OCI-LY1 (cell line): ENCODE measurements at regions not wholly inside any gene's neighbourhood (a gene's known extent, or its start where the extent isn't known, plus 50 kb on each side); places are given as distances from the start of the nearest gene placed in this dataset.

Source experiments
- CTCF ChIP-seq: fragments of 200-600 bp; sonication (generic), shearing (Covaris generic); IDR thresholded peaks from 2 replicates; pipeline ENCODE4 v1.5.1; 2017; ENCODE audit warnings: mild to moderate bottlenecking, antibody characterized with exemption, low read length, moderate library complexity, mixed read lengths
- EZH2 ChIP-seq: fragments of 200-600 bp; sonication (generic), shearing (Covaris generic); IDR thresholded peaks from 2 replicates; pipeline ENCODE4 v1.8.0; 2017; ENCODE audit warnings: borderline replicate concordance, mixed run types, mild to moderate bottlenecking, antibody characterized with exemption, low read length, moderate library complexity, mixed read lengths

DNA sequence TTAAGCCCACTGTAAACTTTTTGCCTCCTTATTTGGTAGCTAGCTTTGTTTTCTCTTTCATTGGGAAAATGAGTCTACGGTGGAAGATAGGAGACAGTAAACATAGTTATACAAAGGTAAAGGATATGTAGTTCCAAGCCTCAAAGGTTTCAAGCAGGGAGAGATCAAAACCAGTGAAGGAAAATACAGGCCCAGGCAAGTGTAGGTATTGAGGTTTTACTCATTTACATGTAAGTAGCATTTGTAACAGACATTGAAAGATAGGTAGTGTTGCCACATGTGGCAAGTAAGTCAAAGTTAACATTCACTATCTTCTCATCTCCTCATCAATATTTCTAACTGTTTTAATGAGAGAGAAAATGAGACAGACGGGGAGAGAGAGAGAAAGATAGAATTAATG, 136.5 kb downstream of the RTL3 start:
- TF ChIP-seq CTCF (no peak), EZH2 (no peak)
